Peyer's patch (tissue), 4 donors: ENCODE measurements at regions not wholly inside any gene's neighbourhood (a gene's known extent, or its start where the extent isn't known, plus 50 kb on each side); places are given as distances from the start of the nearest gene placed in this dataset.
"Not testable (repeated sequence)": the region's sequence is repeated elsewhere in the genome, so short reads cannot be mapped to it uniquely, and the experiment has no call there.

Source experiments
- DNase-seq, 3 donors: peaks; one replicate each; pipeline ENCODE4 v3.0.0-alpha.2; 2017 to 2019
- H3K27ac ChIP-seq, 4 donors: fragments of 200-600 bp; sonication (generic); one replicate each; pipeline ENCODE4 v1.5.1; 2016 to 2019
- H3K27me3 ChIP-seq, 2 donors: fragments of 200-600 bp; sonication (generic); one replicate each; pipeline ENCODE4 v1.5.1; 2019
- H3K36me3 ChIP-seq, 3 donors: fragments of 200-600 bp; sonication (generic); one replicate each; pipeline ENCODE4 v1.5.1; 2016 to 2019
- H3K4me1 ChIP-seq, 4 donors: fragments of 200-600 bp; sonication (generic); one replicate each; pipeline ENCODE4 v1.5.1; 2016 to 2019
- H3K4me3 ChIP-seq, 4 donors: fragments of 200-600 bp; sonication (generic); 1 replicate in 3 of 4; 2 replicates in 1 of 4; pipeline ENCODE4 v1.5.1; 2016 to 2019; ENCODE audit warnings: mild to moderate bottlenecking in 1 of 4
- H3K9me3 ChIP-seq, 4 donors: fragments of 200-600 bp; sonication (generic); one replicate each; pipeline ENCODE4 v1.5.1; 2016 to 2019; ENCODE audit warnings: mild to moderate bottlenecking in 1 of 4
- POLR2A ChIP-seq, 2 donors: fragments of 450-650 bp; IDR thresholded peaks; one replicate each; pipeline ENCODE4 v1.5.1; 2017; ENCODE audit warnings: antibody characterized with exemption in 2 of 2, mild to moderate bottlenecking in 2 of 2, moderate library complexity in 2 of 2
- TF ChIP-seq, protein P1 (sequence below), 6 experiments: fragments of 450-650 bp in 4 of 6; fragments of 200-600 bp in 2 of 6; sonication (generic) in 1 of 6; IDR thresholded peaks; one replicate each; pipeline ENCODE4 v1.5.1; 2017 to 2019; ENCODE audit warnings: antibody characterized with exemption in 6 of 6, mild to moderate bottlenecking in 3 of 6, moderate library complexity in 1 of 6

DNA sequence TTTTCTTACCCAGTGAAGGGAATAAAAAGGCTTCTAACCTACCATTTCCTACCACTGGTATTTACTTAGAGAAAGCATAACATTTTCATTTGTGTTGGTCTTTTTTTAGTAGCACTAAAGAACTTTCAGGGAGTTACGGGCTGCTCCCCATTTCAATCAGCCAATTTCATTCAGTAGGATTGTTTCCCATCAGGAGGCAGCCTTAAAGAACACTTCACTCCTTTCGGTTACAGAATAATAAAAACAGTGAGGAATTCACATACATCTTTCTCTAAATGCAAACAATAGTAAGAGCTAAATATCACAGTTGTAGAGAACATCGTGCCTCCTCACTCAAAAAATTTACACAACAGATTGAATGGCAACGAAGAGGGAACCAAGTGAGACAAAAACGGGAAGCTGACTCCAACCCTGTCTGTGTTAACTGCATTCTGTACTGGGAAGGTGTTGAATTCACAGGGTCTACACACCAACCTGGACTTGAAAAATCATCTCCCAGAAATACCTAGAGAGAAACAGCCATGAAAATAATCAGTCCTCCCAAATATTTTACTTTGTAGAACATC lies 55.5 kb upstream of the ABLIM1 start:
- no peak overlapping the region for H3K4me3 ChIP-seq
- H3K36me3 ChIP-seq, result no peaks in the 10 kb centered on the region
- DNase-seq, result no peak
- TF ChIP-seq, protein P1, sequence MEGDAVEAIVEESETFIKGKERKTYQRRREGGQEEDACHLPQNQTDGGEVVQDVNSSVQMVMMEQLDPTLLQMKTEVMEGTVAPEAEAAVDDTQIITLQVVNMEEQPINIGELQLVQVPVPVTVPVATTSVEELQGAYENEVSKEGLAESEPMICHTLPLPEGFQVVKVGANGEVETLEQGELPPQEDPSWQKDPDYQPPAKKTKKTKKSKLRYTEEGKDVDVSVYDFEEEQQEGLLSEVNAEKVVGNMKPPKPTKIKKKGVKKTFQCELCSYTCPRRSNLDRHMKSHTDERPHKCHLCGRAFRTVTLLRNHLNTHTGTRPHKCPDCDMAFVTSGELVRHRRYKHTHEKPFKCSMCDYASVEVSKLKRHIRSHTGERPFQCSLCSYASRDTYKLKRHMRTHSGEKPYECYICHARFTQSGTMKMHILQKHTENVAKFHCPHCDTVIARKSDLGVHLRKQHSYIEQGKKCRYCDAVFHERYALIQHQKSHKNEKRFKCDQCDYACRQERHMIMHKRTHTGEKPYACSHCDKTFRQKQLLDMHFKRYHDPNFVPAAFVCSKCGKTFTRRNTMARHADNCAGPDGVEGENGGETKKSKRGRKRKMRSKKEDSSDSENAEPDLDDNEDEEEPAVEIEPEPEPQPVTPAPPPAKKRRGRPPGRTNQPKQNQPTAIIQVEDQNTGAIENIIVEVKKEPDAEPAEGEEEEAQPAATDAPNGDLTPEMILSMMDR (IDR thresholded peaks at IDR 0.05), result no peak
- no peak for TF ChIP-seq POLR2A (IDR thresholded peaks at IDR 0.05)
- no peak overlapping the region for H3K27ac ChIP-seq
- H3K9me3 ChIP-seq, result no peaks in the 10 kb centered on the region
- H3K4me1 ChIP-seq, result peaks cover 0 to 11% (median 0%) of the 10 kb centered on the region in 4 donors
- no peaks in the 10 kb centered on the region for H3K27me3 ChIP-seq

DNA sequence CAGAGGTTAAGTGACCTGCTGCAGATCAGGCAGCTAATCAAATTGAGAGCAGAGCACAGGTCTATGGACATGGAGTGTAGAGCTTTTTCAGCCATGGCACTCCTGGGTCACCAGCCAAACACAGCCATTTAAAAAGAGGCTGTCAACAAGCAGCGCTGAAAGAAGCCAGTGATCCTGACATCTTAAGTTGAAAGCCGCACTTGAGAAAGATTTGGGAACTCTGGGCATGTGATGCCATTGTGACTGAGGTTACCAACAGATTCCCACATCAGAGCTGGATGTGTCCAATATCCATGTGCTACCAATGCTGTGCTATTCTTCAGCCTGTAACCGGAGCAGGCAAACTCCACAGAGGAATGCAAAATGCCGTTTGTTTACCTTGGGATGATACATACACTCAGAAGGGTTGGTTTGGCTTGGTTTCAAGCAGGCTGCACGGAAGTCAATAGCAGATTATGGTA lies 56.2 kb upstream of the ABLIM1 start:
- TF ChIP-seq POLR2A (IDR thresholded peaks at IDR 0.05), result no peak
- TF ChIP-seq, protein P1 (IDR thresholded peaks at IDR 0.05), result no peak
- H3K27me3 ChIP-seq, result no peaks in the 10 kb centered on the region
- H3K9me3 ChIP-seq, result no peaks in the 10 kb centered on the region
- peaks cover 0 to 8% (median 0%) of the 10 kb centered on the region in 4 donors for H3K4me1 ChIP-seq
- H3K27ac ChIP-seq, result peak overlapping the region in 1 of 4 donors; percentile 5
- H3K4me3 ChIP-seq, result no peak overlapping the region
- DNase-seq, result no peak
- H3K36me3 ChIP-seq, result no peaks in the 10 kb centered on the region

DNA sequence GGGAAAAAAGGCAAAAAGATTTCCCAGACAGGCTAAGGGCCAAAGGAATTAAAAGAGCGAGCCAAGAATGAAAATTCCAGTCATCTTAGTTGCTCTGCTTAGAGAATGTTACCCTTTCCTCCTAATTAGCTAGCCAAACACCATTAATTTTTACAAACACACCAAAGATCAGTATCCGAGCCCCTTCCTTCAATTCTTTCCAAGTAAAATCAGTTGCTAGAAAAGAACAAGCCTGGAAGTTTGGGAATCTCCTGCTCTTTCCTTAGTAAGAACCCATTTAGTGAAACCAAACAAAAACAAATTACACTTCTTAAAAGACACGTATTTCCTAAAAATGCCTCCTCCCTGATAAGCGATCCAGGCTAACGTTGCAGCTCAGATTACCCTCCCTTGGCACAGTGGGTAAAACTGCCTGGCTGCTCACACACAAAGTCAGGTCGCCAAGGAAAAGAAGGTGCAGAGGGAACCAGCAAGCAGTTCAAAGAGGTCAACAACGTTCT lies 57.1 kb upstream of the ABLIM1 start:
- no peak for DNase-seq
- Histone ChIP-seq H3K4me3 (no peak overlapping the region), H3K27ac (no peak overlapping the region), H3K4me1 (peaks cover 0 to 8% (median 0%) of the 10 kb centered on the region in 4 donors), H3K27me3 (no peaks in the 10 kb centered on the region), H3K9me3 (no peaks in the 10 kb centered on the region), H3K36me3 (no peaks in the 10 kb centered on the region)
- TF ChIP-seq POLR2A (IDR thresholded peaks at IDR 0.05), result no peak
- TF ChIP-seq, protein P1 (IDR thresholded peaks at IDR 0.05), result no peak

DNA sequence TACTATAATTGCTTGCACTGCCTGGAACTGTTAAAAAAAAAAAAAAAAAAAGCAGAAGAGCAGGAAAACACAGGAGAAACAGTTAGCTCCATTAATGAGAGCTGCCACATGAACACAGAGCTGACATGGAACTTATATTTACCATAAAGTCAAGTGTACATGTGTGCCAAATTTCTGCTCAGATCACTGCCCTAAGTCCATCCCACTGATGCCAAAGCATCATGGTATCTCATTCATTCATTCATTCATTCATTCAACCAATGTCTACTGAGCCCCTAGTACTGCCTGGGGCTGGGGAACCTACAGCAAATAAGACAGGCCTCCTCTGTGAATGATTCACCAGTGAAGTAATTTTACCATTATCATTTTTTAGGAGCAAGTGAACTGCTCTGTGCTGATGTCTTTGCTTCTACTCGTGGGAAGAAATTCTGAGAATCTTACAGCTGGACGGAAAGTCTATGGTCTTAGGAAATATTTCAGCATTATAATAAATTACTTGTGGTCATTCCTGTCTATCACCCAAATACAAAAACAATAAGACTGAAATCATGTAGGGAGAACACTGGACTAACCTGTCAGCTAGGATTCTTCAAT lies 58.8 kb upstream of the ABLIM1 start:
- no peaks in the 10 kb centered on the region for H3K27me3 ChIP-seq
- H3K36me3 ChIP-seq, result no peaks in the 10 kb centered on the region
- H3K4me1 ChIP-seq, result peaks cover 0 to 13% (median 0%) of the 10 kb centered on the region in 4 donors
- DNase-seq, result no peak
- TF ChIP-seq, protein P1 (IDR thresholded peaks at IDR 0.05), result no peak
- TF ChIP-seq POLR2A (IDR thresholded peaks at IDR 0.05), result no peak
- no peak overlapping the region for H3K27ac ChIP-seq
- no peak overlapping the region for H3K4me3 ChIP-seq
- no peaks in the 10 kb centered on the region for H3K9me3 ChIP-seq

DNA sequence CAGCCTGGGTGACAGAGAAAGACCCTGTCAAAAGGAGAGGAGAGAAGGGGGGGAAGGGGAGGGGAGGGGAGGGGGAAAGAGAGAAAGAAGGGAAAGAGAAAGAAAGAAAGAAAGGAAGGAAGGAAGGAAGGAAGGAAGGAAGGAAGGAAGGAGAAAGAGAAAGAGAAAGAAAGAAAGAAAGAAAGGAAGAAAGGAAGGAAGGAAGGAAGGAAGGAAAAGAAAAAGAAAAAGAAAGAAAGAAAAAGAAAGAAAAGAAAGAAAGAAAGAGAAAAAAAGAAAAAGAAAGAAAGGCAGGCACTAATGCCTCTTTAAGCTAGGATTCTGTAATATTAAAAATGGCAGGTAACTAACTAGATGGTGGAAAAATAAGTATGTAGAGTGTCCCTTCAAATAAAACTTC lies 59.8 kb upstream of the ABLIM1 start:
- H3K27me3 ChIP-seq, H3K9me3 ChIP-seq, H3K36me3 ChIP-seq, H3K4me3 ChIP-seq, H3K27ac ChIP-seq, DNase-seq: not testable (repeated sequence)
- H3K4me1 ChIP-seq, result peaks cover 0 to 13% (median 0%) of the 10 kb centered on the region in 4 donors

DNA sequence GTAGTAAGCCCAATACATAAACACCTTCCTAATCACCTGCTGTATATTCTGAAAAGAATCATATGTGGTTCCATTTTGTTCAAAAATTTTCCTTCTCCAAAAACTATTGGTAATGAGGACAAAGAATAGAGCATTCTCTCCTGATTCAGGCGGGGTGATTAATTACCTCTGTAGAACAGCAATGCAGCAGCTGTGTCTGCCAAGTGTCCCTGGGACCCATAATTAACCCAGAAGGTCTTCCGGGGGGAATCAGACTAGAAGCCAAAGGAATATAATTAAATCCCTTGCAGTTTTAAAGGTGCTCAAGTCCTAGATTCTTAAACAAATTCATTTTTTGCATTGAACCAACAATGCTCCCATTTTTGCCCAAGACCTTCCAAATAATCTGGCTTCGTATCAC lies 60.3 kb upstream of the ABLIM1 start:
- Histone ChIP-seq H3K27ac (no peak overlapping the region), H3K27me3 (no peaks in the 10 kb centered on the region), H3K4me1 (peaks cover 0 to 13% (median 0%) of the 10 kb centered on the region in 4 donors), H3K4me3 (no peak overlapping the region), H3K9me3 (no peaks in the 10 kb centered on the region), H3K36me3 (no peaks in the 10 kb centered on the region)
- no peak for TF ChIP-seq POLR2A (IDR thresholded peaks at IDR 0.05)
- TF ChIP-seq, protein P1 (IDR thresholded peaks at IDR 0.05), result no peak
- DNase-seq, result no peak
